Ishikawa (cell line): ENCODE measurements at regions not wholly inside any gene's neighbourhood (a gene's known extent, or its start where the extent isn't known, plus 50 kb on each side); places are given as distances from the start of the nearest gene placed in this dataset.

ENCODE experiments used
- CEBPB ChIP-seq: IDR thresholded peaks from 2 replicates; pipeline ENCODE4 v1.6.1; 2012
- CREB1 ChIP-seq: IDR thresholded peaks from 2 replicates; pipeline ENCODE4 v1.6.1; 2012; ENCODE audit warnings: low read depth
- EGR1 ChIP-seq: IDR thresholded peaks from 2 replicates; pipeline ENCODE4 v1.6.1; 2012
- EP300 ChIP-seq: IDR thresholded peaks from 2 replicates; pipeline ENCODE4 v1.6.1; 2012; ENCODE audit warnings: borderline replicate concordance
- FOXM1 ChIP-seq: IDR thresholded peaks from 2 replicates; pipeline ENCODE4 v1.6.1; 2012; ENCODE audit warnings: low read depth, borderline replicate concordance
- MAX ChIP-seq: IDR thresholded peaks from 2 replicates; pipeline ENCODE4 v1.6.1; 2012
- NFIC ChIP-seq: IDR thresholded peaks from 2 replicates; pipeline ENCODE4 v1.6.1; 2012
- RAD21 ChIP-seq: IDR thresholded peaks from 2 replicates; pipeline ENCODE4 v1.6.1; 2012; ENCODE audit warnings: low read depth
- TAF1 ChIP-seq: IDR thresholded peaks from 2 replicates; pipeline ENCODE4 v1.6.1; 2012; ENCODE audit warnings: low read depth, mild to moderate bottlenecking
- TCF12 ChIP-seq: IDR thresholded peaks from 2 replicates; pipeline ENCODE4 v1.6.1; 2012; ENCODE audit warnings: low read depth
- TEAD4 ChIP-seq: IDR thresholded peaks from 2 replicates; pipeline ENCODE4 v1.6.1; 2012
- YY1 ChIP-seq: IDR thresholded peaks from 2 replicates; pipeline ENCODE4 v1.6.1; 2012; ENCODE audit warnings: low read depth
- ZBTB7A ChIP-seq: IDR thresholded peaks from 2 replicates; pipeline ENCODE4 v1.6.1; 2012; ENCODE audit warnings: low read depth
- TF ChIP-seq, protein P1 (sequence below): IDR thresholded peaks from 2 replicates; pipeline ENCODE4 v1.6.1; 2012; ENCODE audit warnings: low read depth, mild to moderate bottlenecking
- TF ChIP-seq, protein P2 (sequence below): IDR thresholded peaks from 2 replicates; pipeline ENCODE4 v1.6.1; 2012

- no peak for TF ChIP-seq FOXM1
- TF ChIP-seq EP300, result 0 out of 2 replicates have a peak, but pooled peaks have one; percentile 12
- no peak for TF ChIP-seq TAF1
- no peak for TF ChIP-seq EGR1
- TF ChIP-seq, protein P1, sequence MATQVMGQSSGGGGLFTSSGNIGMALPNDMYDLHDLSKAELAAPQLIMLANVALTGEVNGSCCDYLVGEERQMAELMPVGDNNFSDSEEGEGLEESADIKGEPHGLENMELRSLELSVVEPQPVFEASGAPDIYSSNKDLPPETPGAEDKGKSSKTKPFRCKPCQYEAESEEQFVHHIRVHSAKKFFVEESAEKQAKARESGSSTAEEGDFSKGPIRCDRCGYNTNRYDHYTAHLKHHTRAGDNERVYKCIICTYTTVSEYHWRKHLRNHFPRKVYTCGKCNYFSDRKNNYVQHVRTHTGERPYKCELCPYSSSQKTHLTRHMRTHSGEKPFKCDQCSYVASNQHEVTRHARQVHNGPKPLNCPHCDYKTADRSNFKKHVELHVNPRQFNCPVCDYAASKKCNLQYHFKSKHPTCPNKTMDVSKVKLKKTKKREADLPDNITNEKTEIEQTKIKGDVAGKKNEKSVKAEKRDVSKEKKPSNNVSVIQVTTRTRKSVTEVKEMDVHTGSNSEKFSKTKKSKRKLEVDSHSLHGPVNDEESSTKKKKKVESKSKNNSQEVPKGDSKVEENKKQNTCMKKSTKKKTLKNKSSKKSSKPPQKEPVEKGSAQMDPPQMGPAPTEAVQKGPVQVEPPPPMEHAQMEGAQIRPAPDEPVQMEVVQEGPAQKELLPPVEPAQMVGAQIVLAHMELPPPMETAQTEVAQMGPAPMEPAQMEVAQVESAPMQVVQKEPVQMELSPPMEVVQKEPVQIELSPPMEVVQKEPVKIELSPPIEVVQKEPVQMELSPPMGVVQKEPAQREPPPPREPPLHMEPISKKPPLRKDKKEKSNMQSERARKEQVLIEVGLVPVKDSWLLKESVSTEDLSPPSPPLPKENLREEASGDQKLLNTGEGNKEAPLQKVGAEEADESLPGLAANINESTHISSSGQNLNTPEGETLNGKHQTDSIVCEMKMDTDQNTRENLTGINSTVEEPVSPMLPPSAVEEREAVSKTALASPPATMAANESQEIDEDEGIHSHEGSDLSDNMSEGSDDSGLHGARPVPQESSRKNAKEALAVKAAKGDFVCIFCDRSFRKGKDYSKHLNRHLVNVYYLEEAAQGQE, result no peak
- TF ChIP-seq, protein P2, sequence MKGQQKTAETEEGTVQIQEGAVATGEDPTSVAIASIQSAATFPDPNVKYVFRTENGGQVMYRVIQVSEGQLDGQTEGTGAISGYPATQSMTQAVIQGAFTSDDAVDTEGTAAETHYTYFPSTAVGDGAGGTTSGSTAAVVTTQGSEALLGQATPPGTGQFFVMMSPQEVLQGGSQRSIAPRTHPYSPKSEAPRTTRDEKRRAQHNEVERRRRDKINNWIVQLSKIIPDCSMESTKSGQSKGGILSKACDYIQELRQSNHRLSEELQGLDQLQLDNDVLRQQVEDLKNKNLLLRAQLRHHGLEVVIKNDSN, result no peak
- no peak for TF ChIP-seq YY1
- no peak for TF ChIP-seq CEBPB
- no peak for TF ChIP-seq MAX
- TF ChIP-seq TEAD4, result 0 out of 2 replicates have a peak, but pooled peaks have one; percentile 10
- no peak for TF ChIP-seq TCF12
Observed at GRCh38 chr1:104195395-104195794, 445.7 kb downstream of the AMY1C start.

DNA sequence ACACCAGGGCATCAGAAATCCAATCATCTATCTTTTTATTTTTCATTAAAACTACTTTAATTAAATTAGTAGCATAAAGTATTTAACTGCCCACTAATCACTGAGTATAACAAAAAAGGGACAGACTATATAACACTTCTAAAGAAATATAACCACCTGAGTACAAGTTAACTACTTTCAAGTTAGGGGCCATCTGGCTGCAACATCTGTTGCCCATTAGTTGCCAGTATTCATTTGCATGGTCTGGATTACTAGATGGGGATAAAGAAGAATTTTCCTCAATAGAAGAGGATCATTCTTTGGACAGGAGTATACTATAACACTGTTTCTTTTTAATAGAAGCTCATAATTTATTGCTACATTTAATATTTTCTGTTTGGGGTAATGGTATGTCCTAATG, 446.4 kb downstream of the AMY1C start:
- TF ChIP-seq ZBTB7A (no peak), YY1 (no peak), MAX (no peak), EGR1 (no peak), CEBPB (no peak)

DNA sequence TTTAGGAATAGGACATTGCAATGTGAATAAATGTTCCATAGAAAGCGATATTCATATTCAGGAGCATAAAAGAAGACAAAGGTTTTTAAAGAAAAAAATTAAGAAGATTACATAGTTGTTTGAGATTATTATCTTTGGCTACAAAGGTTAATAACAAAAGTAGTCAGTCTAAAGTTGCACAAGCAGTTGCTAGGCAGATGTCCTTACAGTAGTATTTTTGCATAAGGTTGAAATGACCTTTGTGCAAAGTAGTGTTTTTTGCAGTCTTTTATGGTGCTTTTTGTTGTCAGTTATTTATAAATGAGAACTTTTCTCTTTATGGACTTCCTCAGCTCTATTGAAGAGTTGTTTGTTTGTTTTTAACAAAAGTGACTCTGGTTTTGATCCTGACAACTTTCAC, 447.8 kb downstream of the AMY1C start:
- TF ChIP-seq RAD21, result no peak
- TF ChIP-seq, protein P1, result no peak
- no peak for TF ChIP-seq EGR1
- TF ChIP-seq NFIC, result no peak
- no peak for TF ChIP-seq TCF12

- TF ChIP-seq NFIC, result no peak
Observed at GRCh38 chr1:104212239-104212638, 462.5 kb downstream of the AMY1C start.

GRCh38 chr1:104229860-104230259, 480.2 kb downstream of the AMY1C start:
- TF ChIP-seq ZBTB7A, result no peak
- TF ChIP-seq, protein P1, result no peak

GRCh38 chr1:104231676-104232075, 482.0 kb downstream of the AMY1C start:
- TF ChIP-seq CREB1 (no peak), RAD21 (no peak), FOXM1 (no peak), EGR1 (no peak), MAX (no peak), NFIC (no peak), TEAD4 (no peak), EP300 (no peak), YY1 (no peak)
- TF ChIP-seq, protein P2, result no peak
